ENCODE measurements at regions not wholly inside any gene's neighbourhood (a gene's known extent, or its start where the extent isn't known, plus 50 kb on each side); places are given as distances from the start of the nearest gene placed in this dataset.

DNA sequence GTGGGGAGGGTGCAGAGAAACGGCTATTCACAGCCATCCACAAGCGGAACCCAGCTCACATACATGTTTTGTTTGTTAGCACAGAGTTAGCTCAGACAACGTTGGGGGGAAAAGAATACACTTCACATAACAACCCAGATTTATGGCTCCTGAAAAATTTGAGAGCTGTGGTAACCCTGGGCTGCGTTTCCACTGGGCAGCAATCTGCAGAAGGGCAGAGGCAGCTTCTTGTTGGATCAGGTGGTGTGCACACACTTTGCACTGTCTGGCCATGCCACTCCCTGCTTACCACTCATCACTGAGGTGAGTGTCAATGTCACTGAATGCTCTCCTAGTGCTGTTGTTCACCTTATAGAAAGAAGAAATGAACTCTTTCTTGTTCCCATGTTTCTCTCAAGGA is 299.8 kb upstream of the SOX14 start:
- ATAC-seq (no peak), DNase-seq (ENCODE audit: low spot score) (no peak), FAIRE-seq (no peak)
- ChIA-PET POLR2A (no interaction called here), CTCF (ENCODE audit: low intra/inter-chr PET ratio, low total read pairs) (no interaction called here)
- intact Hi-C loops (cut with micrococcal nuclease; ENCODE audit: unreplicated experiment) (no loop called here), in situ Hi-C loops (cut with HindIII; ENCODE audit: extremely low pct_ligation_motif_present, low pct_unique_long_range_greater_than_20kb) (no loop called here)
- Histone ChIP-seq H3K27ac (ENCODE audit: extremely low read length, insufficient read depth, low read length) (no peak overlapping the region), H3K36me3 (replicated peaks in 1 of 2; ENCODE audit: control insufficient read depth in 1 of 2, insufficient read depth in 2 of 2, low read length in 2 of 2) (no peaks in the 10 kb centered on the region), H3K9ac (ENCODE audit: insufficient read depth, low read depth, low read length) (no peak overlapping the region), H4K20me1 (ENCODE audit: insufficient read depth, low read length) (no peaks in the 10 kb centered on the region), H3K9me3 (ENCODE audit: low read length) (no peaks in the 10 kb centered on the region), H3K27me3 (ENCODE audit: control insufficient read depth in 1 of 2, insufficient read depth in 2 of 2, low read length in 2 of 2) (no peaks in the 10 kb centered on the region; a peak in 1 of 5 replicates), H2AFZ (ENCODE audit: low read length) (no peak overlapping the region), H3K4me1 (ENCODE audit: insufficient read depth, low read length) (no peaks in the 10 kb centered on the region), H3K4me3 (replicated peaks in 1 of 3; ENCODE audit: insufficient read depth in 1 of 3, low read depth in 2 of 3, low read length in 3 of 3) (no peak overlapping the region), H3K4me2 (ENCODE audit: low read depth, low read length) (no peak overlapping the region), H3K79me2 (ENCODE audit: insufficient read depth, low read length) (no peaks in the 10 kb centered on the region)
- no peak for TF ChIP-seq ZFP62 (CRISPR knock-in tag; IDR thresholded peaks at IDR 0.05)
- no peak for TF ChIP-seq U2AF2 (IDR thresholded peaks at IDR 0.05; ENCODE audit: low read depth, low read length)
- TF ChIP-seq, protein P1, sequence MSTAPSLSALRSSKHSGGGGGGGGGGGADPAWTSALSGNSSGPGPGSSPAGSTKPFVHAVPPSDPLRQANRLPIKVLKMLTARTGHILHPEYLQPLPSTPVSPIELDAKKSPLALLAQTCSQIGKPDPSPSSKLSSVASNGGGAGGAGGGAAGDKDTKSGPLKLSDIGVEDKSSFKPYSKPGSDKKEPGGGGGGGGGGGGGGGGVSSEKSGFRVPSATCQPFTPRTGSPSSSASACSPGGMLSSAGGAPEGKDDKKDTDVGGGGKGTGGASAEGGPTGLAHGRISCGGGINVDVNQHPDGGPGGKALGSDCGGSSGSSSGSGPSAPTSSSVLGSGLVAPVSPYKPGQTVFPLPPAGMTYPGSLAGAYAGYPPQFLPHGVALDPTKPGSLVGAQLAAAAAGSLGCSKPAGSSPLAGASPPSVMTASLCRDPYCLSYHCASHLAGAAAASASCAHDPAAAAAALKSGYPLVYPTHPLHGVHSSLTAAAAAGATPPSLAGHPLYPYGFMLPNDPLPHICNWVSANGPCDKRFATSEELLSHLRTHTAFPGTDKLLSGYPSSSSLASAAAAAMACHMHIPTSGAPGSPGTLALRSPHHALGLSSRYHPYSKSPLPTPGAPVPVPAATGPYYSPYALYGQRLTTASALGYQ (CRISPR knock-in tag; IDR thresholded peaks at IDR 0.05): no peak
- BruUV-seq (replicated peaks): no TSS peak
- WGBS (ENCODE audit: low lambda C conversion rate): 14% methylated on average over 3 of the region's 4 CpGs

DNA sequence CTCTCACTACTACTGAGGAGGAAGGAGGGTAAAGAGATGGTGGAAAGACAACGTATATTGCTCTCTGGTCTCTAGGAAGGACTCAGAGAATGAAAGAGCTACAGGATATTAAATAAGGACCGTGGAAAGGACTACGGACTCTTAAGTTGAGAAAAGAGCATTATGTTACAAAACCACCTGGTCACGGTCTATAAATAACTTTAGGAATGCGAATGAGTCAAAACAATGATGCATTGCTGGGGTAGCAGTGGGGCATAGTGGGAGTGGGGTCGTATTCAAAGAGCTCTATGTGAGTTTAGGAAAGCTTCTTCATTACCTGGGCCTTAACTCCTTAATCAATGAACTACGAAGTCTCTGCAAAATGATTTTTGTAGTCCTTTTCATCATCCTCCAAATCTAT is 295.7 kb upstream of the SOX14 start:
- no TSS peak for BruUV-seq (replicated peaks)
- no peaks in the 10 kb centered on the region for H4K20me1 ChIP-seq (ENCODE audit: insufficient read depth, low read length)
- H3K9ac ChIP-seq (ENCODE audit: insufficient read depth, low read depth, low read length): no peak overlapping the region
- no peak overlapping the region for H3K27ac ChIP-seq (ENCODE audit: extremely low read length, insufficient read depth, low read length)
- ATAC-seq (no peak), DNase-seq (ENCODE audit: low spot score) (no peak), FAIRE-seq (no peak)
- no peaks in the 10 kb centered on the region; a peak in 1 of 5 replicates for H3K27me3 ChIP-seq (ENCODE audit: control insufficient read depth in 1 of 2, insufficient read depth in 2 of 2, low read length in 2 of 2)
- intact Hi-C loops (cut with micrococcal nuclease; ENCODE audit: unreplicated experiment) (no loop called here), in situ Hi-C loops (cut with HindIII; ENCODE audit: extremely low pct_ligation_motif_present, low pct_unique_long_range_greater_than_20kb) (no loop called here)
- H2AFZ ChIP-seq (ENCODE audit: low read length): no peak overlapping the region
- 3% methylated on average over 7 of the region's 7 CpGs for WGBS (ENCODE audit: low lambda C conversion rate)
- POLR2A ChIA-PET: no interaction called here
- no peaks in the 10 kb centered on the region for H3K4me1 ChIP-seq (ENCODE audit: insufficient read depth, low read length)
- CTCF ChIA-PET (ENCODE audit: low intra/inter-chr PET ratio, low total read pairs): no interaction called here
- H3K36me3 ChIP-seq (replicated peaks in 1 of 2; ENCODE audit: control insufficient read depth in 1 of 2, insufficient read depth in 2 of 2, low read length in 2 of 2): no peaks in the 10 kb centered on the region
- H3K79me2 ChIP-seq (ENCODE audit: insufficient read depth, low read length): no peaks in the 10 kb centered on the region
- TF ChIP-seq ZNF646 (CRISPR knock-in tag; IDR thresholded peaks at IDR 0.05): no peak
- no peak for TF ChIP-seq KLF11 (CRISPR knock-in tag; IDR thresholded peaks at IDR 0.05)
- no peak for TF ChIP-seq ZNF850 (CRISPR knock-in tag; conservative IDR thresholded peaks at IDR 0.05)
- no peak overlapping the region for H3K4me2 ChIP-seq (ENCODE audit: low read depth, low read length)
- no peaks in the 10 kb centered on the region for H3K9me3 ChIP-seq (ENCODE audit: low read length)
- no peak overlapping the region for H3K4me3 ChIP-seq (replicated peaks in 1 of 3; ENCODE audit: insufficient read depth in 1 of 3, low read depth in 2 of 3, low read length in 3 of 3)

Measured in HepG2 (cell line).